Amygdala (tissue), 56 donors: ENCODE measurements at regions not wholly inside any gene's neighbourhood (a gene's known extent, or its start where the extent isn't known, plus 50 kb on each side); places are given as distances from the start of the nearest gene placed in this dataset.
A peak's percentile ranks its signal among the peaks of the same experiment; 100 is the strongest.

ENCODE experiments used
- DNase-seq, 56 donors: peaks; one replicate each; lab custom pipeline; 2025; lab: John Stamatoyannopoulos, UW

GRCh38 chr20:10800288-10800687 is 126.5 kb upstream of the JAG1 start:
- DNase-seq = no peak

- DNase-seq = no peak
Measured at GRCh38 chr20:10802236-10802635, 128.4 kb upstream of the JAG1 start.

GRCh38 chr20:10805764-10806163 is 132.0 kb upstream of the JAG1 start:
- DNase-seq = no peak

GRCh38 chr20:10806539-10806938 is 132.7 kb upstream of the JAG1 start:
- DNase-seq = no peak

- no peak for DNase-seq
Measured at GRCh38 chr20:10807013-10807412, 133.2 kb upstream of the JAG1 start.

- no peak for DNase-seq
Measured at GRCh38 chr20:10812759-10813327, 139.0 kb upstream of the JAG1 start.

- no peak for DNase-seq
Measured at GRCh38 chr20:10823585-10823984, 149.8 kb upstream of the JAG1 start.

GRCh38 chr20:10824750-10825500 is 151.1 kb upstream of the JAG1 start:
- DNase-seq = no peak

GRCh38 chr20:10826111-10826510 is 152.3 kb upstream of the JAG1 start:
- DNase-seq = peak in 1 of 56 donors; percentile 8

GRCh38 chr20:10828180-10828579 is 154.4 kb upstream of the JAG1 start:
- DNase-seq = no peak

GRCh38 chr20:10832141-10832540 is 158.3 kb upstream of the JAG1 start:
- DNase-seq = no peak

GRCh38 chr20:10837901-10838300 is 164.1 kb upstream of the JAG1 start:
- DNase-seq = no peak

- no peak for DNase-seq
Measured at GRCh38 chr20:10842116-10842515, 168.3 kb upstream of the JAG1 start.

GRCh38 chr20:10843146-10843711 is 169.4 kb upstream of the JAG1 start:
- no peak for DNase-seq

- no peak for DNase-seq
Measured at GRCh38 chr20:10846766-10847165, 173.0 kb upstream of the JAG1 start.

GRCh38 chr20:10848810-10849370 is 175.1 kb upstream of the JAG1 start:
- no peak for DNase-seq

- DNase-seq = no peak
Measured at GRCh38 chr20:10853176-10853575, 179.4 kb upstream of the JAG1 start.

GRCh38 chr20:10853731-10854130 is 179.9 kb upstream of the JAG1 start:
- no peak for DNase-seq

- no peak for DNase-seq
Measured at GRCh38 chr20:10854976-10855375, 181.2 kb upstream of the JAG1 start.

GRCh38 chr20:10855778-10856177 is 182.0 kb upstream of the JAG1 start:
- no peak for DNase-seq

- DNase-seq = no peak
Measured at GRCh38 chr20:10856237-10857015, 182.6 kb upstream of the JAG1 start.
